Fibroblast of skin of abdomen (primary cell): ENCODE measurements at regions not wholly inside any gene's neighbourhood (a gene's known extent, or its start where the extent isn't known, plus 50 kb on each side); places are given as distances from the start of the nearest gene placed in this dataset.

Source experiments
- DNase-seq: peaks from one replicate; pipeline ENCODE4 v3.0.0-alpha.2; 2013

DNA sequence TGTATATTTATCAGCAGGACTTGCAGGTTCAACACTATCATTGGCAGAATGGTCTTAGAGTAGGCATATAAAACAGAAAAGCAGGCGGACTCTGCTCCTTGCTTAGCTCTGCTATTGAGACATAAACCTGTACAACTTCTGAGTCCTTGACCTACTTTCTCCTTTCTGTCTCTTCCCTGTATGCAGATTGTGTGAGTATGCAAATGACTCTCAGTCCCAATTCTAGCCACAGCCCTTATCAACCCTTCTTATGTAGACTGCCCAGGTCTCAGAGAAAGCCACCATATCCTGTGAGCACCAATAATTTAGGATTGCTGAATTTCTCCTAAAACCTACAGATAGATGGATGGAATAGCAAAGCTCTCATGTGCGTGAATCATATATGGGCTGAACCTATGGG is 367.6 kb upstream of the DDI1 start:
- no peak for DNase-seq

DNA sequence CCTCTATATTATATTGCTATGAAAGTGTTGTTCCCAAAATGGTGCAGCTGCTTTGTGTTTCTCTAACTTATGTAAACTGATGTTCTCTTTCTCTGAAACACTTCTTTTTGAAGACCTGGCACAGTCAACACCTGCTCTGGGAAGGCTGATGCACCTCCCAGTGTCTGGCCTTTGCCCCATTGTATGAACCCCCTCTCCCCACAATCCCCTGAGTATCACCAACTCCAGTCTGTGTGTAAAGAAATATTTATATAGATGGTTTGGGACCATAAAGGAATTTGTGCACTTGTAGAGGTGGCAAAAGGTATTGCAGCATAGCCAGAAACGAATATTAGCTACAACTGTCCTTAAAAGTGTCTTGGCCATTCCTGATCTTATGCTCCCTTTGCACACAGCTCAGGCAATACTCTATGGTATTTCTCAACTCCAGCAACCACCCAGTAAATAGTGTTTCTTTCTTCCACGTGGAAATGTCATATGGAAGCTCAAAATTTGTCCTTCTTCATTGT is 365.2 kb upstream of the DDI1 start:
- DNase-seq: no peak

DNA sequence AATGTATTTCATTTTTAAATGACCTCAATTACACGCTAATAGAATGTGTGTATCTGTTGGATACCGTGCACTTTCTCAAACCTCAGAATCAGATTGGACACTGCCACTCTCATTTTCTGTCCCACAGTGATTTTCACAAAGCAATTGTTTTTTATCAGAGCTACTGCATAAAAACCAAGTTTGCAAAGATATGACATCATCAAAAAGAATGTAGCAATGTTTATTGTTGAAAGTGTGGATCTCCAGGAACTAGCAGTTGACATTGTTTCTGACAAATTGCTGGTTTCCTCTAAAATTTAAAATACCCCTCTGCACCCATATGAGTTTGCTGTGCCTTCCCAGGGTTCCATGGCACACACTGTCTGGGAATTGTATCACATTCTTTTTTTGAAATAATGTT is 362.7 kb upstream of the DDI1 start:
- DNase-seq: peak; percentile 28

DNA sequence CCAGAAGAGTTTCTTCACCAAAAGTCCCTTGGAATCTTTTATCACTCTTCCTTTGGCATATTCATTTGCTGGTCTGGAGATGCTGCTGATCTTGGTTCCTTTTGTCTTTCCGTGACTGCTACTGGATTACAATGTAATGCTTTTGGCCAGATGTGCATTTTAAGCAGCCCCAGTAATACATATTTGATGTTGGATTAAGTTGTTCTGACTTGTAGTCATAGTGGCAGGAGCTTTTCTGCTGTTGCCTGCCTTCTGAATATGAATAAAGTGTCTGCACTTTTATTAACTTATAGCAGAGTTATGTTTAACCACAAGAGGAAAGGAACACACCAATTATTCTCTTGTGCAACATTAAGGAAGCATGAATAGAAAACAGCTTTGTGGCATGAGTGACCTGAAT is 360.0 kb upstream of the DDI1 start:
- peak; percentile 55 for DNase-seq

DNA sequence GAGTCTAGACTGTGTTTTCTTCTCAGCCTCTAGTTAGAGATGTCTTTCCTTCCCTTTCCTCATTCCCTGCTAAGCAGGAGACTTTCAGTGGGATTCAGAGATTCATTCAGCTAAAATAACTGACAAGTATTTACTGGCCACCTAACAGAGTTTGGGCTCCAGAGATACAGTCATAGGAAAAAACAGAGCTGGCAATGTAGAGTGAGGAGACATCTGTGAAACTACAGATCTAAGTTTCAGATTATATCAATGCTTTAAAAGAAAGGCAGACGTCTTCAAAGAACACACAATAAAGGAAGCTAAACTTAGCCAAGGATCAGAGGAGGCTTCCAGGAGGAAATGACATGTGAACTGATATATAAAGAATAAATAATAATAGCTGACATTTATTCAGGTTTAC is 355.6 kb upstream of the DDI1 start:
- no peak for DNase-seq

DNA sequence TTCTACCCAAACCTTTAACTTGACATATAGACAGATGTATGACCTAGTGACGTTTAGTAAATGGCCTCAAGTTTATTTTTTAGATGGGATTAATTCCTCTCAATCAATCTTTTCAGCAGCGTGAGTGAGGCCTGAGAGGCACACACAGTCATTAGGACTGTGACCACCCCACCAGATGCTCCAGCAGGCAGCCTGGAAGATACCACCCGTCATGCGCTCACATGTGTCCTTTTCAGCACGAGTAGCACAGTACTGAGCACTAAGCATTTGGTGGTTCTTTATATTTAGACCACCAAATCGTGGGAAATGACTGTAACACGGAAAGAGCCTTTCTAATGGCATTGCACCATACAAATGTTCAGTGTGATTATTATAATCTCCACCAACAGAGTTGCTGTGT is 354.6 kb upstream of the DDI1 start:
- no peak for DNase-seq

DNA sequence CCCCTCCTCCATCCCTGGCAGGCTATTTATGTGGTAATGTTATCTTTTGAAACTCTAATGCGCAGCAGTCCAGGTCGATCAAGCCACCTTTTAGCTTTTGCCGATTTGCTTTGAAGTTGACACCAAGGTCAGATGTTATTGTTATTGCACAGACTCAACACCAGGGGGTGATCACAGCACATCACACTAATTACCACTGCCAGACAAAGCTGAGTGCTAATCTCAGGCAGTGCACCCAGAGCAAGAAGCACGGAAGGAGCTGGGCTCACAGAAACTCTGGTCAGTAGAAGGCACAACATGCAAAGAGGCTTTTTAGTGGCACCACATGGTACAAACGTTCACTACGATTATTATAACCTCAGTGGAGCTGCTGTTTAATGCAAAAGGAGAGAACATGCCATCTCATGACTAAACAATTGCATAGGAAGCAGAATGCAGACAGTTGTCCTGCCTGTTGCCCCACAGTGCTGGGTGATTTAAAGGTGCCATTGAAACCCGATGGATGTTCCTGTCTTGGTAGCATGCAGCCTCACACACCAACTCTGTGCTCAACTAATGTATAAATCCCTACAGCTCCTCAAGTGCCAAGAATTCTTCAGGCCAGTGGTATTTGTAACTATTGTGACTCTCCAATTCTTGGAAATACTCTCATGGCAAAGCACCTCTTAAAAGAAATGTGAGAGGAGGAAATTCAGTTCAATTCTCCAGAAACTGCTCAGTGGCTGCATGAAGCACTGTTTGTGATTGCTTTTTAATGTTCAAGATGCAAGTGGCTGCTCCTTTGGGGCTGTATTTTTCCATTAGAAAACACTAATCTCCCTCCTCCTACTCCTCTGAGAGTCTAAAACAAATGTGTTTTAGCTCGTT is 353.9 kb upstream of the DDI1 start:
- DNase-seq: peak; percentile 76

DNA sequence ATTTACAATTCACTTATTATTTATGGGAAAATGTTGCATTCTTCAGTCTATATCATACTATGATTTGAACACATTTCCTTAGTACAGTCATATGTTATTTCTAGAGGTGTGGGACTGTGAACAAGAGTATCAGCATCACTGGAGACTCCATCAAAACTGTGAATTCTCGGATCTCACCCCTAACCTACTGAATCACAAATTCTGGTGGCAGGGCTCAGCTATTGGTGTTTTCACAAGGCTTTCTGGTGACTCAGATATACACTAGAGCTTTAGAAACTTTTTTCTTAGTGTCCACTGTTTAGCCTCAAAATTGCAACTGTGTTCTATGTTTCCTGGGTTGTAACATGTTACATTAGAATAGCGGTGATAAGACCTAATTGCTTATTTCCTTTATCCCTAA is 352.9 kb upstream of the DDI1 start:
- DNase-seq: peak; percentile 44

DNA sequence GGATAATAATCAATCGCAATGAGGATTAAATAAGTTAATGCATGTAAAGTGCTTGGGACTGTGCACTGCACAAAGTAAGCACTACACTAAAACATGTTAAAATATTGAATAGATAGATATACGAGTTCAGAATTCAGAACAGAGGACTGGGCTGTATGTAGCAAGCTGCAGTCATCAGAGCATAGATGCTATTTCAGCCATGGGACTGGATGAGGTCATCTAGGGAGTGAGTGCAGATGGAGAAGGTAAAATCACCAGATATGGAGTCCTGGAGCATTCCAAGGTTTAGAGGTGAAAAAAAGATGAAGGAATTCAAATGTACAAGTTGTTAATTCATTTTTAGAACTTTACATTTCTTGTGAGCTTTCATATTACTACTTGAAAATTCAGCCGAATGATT is 347.5 kb upstream of the DDI1 start:
- no peak for DNase-seq

DNA sequence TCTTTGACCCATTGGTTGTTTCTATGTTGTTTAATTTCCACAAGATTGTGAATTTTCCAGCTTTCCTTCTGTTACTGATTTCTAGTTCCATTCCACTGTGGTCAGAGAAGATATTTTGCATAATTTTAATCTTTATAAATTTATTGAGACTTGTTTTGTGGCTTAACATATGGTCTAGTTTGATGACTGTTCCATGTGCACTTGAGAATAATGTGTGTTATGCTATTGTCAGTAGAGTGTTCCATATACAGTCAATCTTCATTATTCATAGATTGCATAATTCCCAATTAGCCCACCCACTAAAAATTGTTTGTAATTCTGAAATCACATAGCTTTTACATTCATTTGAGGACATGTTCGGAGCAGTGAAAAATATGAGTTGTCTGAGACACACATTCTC is 346.1 kb upstream of the DDI1 start:
- peak; percentile 54 for DNase-seq

DNA sequence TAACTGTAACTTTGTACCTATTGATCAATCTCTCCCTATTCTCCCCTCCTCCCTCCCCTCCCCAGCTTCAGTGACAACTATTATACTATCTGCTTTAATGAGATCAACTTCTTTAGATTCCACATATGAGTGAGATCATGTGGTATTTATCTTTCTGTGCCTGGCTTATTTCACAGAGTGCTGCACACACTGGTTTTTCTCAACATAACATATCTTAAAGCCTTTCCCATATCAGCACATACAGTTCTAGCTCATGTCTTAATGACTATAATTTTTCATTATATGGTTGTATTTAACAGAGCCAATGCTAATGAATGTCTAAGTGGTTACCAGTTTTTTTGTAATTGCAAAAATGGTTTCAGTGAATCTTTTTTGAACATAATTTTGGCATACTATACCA is 340.3 kb upstream of the DDI1 start:
- no peak for DNase-seq

DNA sequence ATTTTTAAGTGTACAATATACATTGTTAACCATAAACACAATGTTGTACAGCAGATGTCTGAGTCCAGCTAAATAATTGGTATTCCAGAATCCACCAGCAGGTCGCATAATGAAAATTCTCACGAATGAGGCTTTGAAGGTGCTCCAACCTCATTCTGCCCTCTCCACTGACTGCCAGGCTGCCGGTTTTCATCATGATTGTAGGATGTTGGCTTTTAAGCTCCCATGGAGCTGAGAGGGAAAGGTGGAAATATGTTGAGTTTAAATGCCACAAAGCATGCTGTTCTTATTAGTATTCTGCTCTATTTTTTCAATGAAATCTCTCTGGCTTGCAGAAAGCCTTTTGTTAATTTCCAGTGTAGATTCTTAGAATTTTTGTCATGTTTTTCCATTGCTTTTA is 337.2 kb upstream of the DDI1 start:
- peak; percentile 73 for DNase-seq

DNA sequence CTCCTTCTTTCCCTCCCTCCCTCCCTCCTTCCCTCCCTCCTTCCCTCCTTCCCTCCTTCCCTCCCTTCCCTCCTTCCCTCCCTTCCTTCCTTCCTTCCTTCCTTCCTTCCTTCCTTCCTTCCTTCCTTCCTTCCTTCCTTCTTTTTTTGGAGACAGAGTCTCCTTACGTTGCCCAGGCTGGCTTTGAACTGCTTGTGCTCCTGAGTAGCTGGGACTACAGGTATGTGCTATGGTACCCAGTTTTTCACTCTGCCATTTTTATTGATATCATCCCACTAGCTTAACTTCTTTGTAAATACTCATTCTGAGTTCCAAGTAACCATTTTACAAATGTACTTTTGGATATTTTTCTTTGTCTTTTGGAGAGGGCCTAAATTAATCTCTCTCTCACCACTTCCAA is 336.8 kb upstream of the DDI1 start:
- no peak for DNase-seq

DNA sequence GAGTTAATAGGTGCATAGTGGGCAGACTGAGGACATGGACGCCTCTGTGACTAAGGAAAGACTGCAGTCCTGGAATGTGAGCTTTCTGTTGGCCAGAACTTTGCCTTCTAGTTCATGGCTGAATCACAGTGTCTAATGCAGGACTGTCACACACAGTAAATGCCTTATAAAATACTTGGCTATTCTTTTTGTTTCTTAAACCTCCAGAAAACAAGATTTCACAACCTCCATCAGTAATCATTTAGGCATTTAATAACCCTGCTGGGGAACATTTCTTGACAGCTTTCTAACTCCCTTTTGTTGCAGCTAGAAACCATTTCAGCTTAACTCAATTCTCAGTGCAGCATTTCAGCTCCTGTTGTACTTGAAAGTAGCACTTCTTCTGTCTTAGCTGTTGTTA is 335.8 kb upstream of the DDI1 start:
- peak; percentile 90 for DNase-seq

DNA sequence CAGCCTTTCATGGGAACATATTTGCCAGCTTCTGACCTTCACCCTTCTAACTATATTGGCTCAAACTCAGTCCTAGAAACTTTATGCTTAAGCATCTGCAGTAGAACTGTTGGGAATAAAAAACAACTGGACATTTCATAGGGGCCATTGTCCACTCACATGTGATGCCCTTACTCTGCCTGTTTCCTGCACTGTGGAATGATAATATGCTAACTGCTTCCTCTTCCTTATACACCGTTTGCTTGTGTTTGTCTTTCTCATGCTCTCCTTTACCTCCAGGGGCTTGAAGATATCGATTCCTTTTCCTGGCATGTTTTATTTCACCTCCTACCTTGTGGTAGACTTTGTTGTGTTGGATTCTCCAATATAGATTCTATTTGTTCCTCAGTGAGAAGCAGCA is 333.0 kb upstream of the DDI1 start:
- no peak for DNase-seq

DNA sequence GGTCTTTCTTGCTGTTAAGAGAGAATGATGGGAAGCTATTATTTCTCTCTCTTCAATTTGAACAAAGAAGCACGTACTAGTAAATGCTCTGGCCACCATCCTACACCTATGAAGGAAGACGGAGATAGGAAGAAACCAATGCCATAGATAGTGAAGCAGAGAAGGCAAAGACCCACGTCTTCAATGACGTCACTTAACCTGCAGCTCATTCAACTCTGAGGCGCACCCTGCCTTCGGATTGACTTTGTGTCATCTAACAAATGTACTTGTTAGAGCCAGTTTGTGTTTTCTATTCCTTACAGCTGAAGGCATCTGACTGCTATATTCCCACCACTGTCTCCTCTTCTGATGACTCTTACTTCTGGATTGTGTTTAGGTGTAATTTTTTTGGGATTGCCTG is 332.5 kb upstream of the DDI1 start:
- no peak for DNase-seq

DNA sequence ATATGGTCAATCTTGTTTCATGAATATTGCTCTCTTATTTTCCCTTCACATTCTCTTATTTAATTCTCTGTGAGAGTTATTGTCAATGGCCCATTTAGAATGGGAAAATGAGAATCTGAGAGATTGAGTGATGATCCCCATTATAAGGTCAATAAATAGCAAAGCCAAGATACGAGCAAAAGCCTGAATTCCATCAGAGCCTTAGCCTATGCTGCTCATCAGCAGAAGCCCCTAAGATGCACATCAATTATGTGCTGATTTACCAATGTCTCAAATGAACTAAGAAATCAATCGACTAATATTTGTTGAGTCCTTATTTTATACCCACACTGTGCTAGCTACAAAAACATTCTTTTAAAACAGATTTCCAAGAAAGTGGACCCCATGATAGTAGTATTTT is 330.8 kb upstream of the DDI1 start:
- no peak for DNase-seq

DNA sequence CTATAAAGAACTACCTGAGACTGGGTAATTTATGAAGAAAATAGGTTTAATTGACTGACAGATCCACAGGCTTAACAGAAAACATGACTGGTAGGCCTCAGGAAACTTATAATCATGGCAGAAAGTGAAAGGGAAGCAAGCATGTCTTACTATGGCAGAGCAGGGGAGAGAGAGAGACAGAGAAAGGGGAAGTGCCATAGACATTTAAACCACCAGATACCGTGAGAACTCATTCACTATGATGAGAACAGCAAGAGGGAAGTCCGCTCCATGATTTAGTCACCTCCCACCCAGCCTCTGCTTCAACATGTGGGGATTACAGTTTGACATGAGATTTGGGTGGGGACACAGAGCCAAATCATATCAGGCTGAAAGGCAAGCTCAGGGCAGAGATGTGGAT is 327.1 kb upstream of the DDI1 start:
- DNase-seq: no peak

DNA sequence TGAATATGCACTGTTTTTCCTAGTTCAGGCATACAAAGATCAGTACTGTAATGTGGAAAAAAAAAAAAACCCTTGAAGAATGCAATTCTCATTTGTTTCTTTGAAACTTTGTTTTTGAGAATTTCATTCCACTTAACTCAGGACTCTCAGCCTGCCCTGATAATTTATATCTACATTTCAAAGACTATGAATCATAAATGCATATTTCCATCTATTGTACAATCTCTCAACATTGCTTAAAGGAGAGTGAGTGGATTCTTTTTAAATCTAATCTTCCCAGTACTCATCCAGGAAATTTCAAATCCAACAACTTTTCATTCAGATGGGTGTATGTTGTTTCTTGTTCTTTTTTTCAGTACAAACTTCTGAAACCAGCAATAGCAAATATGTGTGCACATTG is 322.2 kb upstream of the DDI1 start:
- peak; percentile 73 for DNase-seq

DNA sequence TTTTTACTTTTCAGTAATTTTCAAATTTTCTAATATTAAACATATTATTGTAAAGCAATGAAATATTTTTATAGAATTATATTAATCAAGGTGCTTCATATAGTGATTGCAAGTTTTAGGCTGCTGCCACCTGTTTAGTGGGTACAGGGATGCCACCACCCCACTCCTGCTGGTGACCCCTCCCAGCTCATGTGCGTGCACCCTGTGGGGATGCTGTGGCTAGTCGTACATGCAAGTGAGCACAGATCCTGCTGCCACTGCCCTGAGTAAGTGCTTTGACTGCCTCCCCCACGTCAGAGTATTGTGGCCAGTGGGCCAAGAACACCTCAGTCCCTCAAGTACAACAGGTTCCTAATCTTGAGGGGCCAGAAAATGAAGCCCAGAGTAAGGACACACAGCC is 320.1 kb upstream of the DDI1 start:
- DNase-seq: no peak

DNA sequence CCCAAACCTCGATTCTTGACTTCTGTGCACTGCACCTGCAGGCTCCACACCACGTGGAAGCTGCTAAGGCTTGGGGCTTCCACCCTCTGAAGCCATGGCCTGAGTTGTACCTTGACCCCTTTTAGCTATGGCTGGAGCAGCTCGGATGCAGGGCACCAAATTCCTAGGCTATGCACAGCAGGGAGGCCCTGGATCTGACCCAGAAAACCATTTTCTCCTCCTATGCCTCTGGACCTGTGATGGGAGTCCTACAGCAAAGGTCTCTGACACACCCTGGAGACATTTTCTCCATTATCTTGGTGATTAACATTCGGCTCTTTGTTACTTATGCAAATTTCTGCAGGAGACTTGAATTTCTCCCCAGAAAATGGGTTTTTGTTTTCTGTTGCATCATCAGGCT is 309.2 kb upstream of the DDI1 start:
- no peak for DNase-seq

DNA sequence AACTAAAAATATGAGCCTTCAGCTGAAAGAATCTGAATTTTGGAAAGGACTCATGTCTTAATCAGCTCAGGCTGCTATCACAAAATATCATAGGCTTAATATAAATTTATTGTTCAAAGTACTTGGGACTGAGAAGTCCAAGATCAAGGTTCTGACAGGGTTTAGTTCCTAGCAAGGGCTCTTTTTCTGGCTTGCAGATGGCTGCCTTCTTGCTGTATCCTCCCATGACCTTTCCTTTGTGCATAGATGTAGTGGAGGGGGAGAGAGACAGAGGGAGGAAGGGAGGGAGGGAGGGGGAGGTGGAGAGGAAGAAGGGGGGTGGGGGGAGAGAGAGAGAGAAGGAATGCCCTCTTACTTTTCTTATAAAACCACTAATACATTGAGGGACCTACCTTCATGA is 306.8 kb upstream of the DDI1 start:
- DNase-seq: peak; percentile 23

DNA sequence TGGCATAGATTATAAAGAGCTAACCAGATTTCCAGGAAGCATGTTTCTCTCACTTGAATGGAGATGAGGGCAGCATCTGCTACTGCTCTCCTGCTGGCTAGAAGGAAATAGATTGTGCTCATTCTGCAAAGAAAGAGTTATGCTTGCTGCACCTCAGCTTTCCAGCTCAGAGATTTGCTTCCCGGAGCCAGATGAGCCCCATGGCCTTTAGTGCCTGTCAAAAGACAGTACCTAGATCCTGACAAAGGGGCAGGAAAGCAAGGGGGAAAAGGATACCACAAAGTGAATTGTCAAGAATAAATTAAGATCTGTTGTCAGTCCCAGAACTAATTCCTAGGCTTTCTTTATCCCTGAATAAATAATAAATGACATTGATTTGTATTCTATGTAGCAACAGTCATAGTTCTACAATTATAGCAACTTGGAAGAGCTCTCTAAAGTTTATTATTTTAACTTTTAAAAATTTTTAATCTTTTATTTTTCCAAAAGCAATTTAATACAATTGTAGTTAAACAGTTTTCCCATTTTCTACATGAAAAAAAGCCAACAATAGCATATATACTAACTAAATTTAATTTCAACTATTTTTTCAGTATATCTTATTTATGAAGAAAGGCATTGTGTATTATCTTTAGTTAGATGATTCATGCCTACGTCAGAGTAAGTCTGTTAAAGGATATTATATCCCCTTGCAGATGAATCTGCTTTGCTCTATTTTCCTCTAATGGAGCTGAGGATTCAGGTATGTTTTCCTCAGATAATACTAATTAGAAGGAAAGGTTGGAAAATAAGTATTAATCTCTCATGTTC is 306.1 kb upstream of the DDI1 start:
- peak; percentile 55 for DNase-seq

DNA sequence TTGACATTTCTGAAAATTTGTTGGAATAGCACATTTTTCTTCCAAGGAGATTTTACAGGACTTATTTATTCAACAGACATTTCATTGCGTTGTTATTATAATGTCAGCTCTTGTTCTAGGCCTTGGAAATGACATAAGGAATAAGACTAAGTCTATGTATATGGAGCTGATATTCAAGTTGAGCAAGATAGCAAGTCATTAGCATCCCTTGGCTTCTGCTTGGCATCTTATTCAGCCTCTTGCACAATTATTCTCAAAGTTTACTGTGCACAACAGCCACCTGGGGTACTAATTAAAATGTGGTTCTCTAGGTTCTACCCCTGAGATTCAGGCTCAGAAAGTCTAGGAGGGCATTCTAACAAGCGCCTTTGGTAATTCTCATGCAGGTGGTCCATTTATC is 304.8 kb upstream of the DDI1 start:
- DNase-seq: no peak
